Uterus (tissue), 2 donors: ENCODE measurements at regions not wholly inside any gene's neighbourhood (a gene's known extent, or its start where the extent isn't known, plus 50 kb on each side); places are given as distances from the start of the nearest gene placed in this dataset.

Experiments
- POLR2A ChIP-seq, 2 donors: fragments of 450-650 bp; IDR thresholded peaks; one replicate each; pipeline ENCODE4 v1.6.1; 2016; ENCODE audit warnings: antibody characterized with exemption in 2 of 2, mild to moderate bottlenecking in 1 of 2, moderate library complexity in 1 of 2
- TF ChIP-seq, protein P1 (sequence below), 4 experiments: fragments of 200-600 bp in 2 of 4; fragments of 450-650 bp in 2 of 4; sonication (generic) in 2 of 4; IDR thresholded peaks; one replicate each; pipeline ENCODE4 v1.5.1; 2016 to 2019; ENCODE audit warnings: antibody characterized with exemption in 4 of 4, mild to moderate bottlenecking in 2 of 4, moderate library complexity in 1 of 4

DNA sequence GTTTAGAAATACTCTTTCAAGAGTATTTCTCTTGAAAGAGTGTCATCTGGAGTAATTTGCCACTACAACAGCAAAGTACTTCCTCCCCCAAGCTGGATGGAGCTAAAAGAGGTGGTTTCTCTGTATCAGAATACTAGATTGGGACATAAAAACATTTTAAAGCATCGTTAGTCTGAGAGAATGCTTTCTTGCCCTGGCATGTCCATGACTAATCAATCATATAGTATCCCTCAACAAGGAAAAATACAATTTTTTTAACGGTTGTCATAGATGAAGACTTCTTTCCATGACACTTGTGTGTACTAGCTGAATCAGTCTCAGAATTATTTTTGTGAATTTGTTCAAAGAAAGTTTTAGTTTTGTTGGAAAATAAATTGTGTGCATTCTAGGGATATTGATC lies 237.9 kb downstream of the NEBL start:
- TF ChIP-seq POLR2A (IDR thresholded peaks at IDR 0.05), result no peak
- TF ChIP-seq, protein P1, sequence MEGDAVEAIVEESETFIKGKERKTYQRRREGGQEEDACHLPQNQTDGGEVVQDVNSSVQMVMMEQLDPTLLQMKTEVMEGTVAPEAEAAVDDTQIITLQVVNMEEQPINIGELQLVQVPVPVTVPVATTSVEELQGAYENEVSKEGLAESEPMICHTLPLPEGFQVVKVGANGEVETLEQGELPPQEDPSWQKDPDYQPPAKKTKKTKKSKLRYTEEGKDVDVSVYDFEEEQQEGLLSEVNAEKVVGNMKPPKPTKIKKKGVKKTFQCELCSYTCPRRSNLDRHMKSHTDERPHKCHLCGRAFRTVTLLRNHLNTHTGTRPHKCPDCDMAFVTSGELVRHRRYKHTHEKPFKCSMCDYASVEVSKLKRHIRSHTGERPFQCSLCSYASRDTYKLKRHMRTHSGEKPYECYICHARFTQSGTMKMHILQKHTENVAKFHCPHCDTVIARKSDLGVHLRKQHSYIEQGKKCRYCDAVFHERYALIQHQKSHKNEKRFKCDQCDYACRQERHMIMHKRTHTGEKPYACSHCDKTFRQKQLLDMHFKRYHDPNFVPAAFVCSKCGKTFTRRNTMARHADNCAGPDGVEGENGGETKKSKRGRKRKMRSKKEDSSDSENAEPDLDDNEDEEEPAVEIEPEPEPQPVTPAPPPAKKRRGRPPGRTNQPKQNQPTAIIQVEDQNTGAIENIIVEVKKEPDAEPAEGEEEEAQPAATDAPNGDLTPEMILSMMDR (IDR thresholded peaks at IDR 0.05), result no peak
